COLO668 (cell line): ENCODE measurements at regions not wholly inside any gene's neighbourhood (a gene's known extent, or its start where the extent isn't known, plus 50 kb on each side); places are given as distances from the start of the nearest gene placed in this dataset.
"Not testable (repeated sequence)": the region's sequence is repeated elsewhere in the genome, so short reads cannot be mapped to it uniquely, and the experiment has no call there.

ENCODE experiments used
- DNase-seq: peaks from one replicate; lab custom pipeline; 2025; ENCODE audit not compliant: unreplicated experiment; lab: John Stamatoyannopoulos, UW

DNA sequence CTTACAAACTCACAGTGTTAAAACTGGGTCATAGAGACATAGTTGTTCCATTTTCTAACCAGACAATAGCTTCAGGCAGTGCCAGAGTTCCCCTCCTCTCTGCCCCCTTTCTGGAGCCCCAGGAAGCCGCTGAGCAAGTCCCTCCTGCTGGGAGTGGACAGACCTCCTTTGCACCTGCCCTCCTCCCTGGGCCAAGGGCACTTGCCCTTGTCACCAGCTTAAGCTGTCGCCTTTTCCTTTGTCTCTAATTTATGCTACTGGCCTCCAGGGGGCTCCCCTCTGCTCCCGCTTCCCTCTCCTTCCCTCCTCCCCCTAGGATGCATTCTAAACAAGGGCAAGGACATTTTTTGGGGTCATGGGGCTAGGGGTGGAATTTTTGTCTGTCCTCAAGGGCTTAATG, 182.4 kb downstream of the MIS18A start:
- DNase-seq, result no peak

DNA sequence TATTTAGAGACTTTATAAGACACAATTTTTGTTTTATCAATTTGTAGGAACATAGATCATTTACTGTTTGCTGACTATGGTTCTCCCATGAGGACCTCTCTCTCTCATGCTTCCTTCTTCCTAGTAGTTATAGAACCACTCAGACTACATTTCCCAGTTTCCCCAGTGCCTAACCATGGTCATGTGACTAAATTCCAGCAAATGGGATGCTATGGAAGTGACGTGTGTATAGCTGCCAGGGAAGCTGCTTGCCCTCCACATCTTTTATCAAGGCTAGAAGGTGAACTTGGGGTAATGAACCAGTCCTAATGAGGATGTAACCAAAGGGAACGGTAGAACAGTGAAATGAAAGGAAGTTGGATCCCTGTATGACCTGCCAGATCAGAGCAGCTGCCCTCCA, 184.0 kb downstream of the MIS18A start:
- DNase-seq, result no peak

DNA sequence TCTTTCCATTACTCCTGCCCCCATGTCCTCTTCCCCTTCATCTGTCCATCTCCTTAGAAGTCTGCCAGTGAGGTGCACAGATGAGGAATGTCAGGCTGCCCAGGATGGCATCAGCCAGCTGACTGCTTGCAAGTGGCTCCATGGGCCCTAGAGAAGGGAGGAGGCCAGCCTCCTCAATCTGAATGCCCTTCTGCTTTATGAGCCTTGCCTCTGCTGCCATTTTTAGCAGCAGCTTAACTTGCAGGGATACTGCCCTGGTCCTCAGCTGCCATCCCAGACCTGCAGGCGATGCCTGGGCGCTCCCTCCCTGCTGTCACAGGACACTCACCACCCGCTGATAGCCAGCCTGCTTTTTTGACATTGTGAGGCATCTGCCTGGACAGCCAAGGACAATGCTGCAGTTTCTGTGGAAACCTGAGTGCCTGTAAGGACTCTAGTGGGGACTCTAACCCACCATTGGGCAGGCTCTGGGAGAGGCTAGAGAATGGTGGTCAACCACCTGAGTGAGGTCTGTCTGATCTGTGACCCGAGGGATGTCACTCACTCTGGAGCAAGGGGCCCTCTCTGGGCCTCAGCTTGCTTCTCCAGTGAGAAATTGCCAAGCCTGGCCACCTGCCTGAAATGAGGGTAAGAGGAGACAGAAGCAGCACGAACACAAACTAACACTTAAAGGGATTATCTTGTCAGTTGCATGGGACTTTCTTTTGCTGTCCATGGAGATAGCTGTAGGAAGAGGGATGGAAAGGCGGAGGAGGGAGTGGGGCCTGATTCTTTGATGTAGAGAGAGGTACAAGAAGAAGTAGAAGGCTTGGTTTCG, 185.0 kb downstream of the MIS18A start:
- no peak for DNase-seq

DNA sequence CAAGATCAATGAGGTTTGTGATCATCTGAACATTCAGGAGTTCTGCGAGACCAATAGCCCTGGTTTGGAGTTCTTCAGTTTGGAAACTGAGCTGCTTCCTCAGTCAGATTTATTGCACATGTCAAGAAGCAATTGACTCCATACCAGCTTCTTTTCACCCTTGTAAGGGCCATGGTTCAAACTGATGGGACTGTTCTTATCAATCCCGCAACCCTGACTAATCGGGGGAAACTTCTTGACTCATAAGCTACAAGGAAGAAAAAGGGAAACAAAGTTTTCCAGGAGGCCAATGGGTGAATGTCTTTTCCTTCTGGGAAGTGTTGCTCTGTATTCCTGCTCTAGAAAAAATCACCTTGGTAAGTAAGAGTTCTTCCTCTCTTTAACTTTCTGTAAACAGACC, 187.9 kb downstream of the MIS18A start:
- no peak for DNase-seq

DNA sequence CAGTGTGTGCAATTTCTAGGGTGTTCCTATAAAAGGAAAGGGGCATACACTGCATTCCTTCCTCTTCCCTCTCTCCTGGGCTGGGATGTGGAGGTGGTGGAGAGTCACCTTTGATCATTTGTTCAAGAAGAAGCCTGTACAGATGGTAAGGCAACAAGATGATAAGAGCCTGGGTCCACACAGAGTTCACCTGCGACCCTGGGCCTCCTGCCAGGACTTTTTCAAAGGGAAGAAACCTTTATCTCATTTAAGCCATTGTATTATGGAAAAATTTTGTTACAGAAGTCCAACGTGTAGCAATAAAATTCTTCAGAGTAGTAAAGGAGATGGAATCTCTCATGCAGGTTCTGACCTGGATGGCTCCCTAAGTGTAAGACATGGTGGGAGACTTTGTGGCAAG, 189.1 kb downstream of the MIS18A start:
- no peak for DNase-seq

DNA sequence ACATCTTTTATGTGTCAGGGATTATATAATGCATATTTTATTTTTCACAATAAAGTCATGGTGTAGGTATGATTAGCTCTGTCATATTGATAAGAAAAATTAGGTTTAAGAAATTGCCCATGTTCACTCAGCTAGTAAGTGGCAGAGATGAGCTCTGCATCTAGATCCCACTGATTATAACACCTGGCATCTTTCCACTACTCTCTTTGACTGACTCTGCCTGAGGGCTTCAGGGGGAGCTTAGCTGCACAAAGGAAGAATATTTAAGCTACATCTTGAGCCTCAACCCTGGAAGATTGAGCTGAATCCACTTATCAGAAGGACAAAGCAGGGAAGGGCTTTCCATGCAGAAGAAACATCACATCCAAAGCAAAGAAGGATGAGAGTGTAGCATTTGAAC, 190.4 kb downstream of the MIS18A start:
- no peak for DNase-seq

DNA sequence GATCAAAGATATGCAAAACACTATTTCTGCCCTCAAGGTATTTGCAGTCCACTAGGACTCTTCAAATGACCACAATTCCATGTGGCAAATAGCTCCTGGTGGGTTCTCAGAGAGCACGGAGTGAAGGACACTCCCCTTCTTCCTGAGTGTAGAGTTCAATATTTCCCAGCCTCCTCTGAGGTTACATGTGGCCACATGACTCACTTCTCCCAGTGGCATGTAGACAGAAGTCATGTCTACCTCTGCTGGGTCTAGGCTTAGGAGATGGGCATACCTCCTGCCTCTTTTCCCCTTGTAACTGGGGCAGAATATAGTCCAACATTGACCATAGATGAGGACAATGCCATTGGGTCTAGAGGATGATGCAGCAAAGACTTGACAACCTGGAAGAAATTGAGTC, 191.4 kb downstream of the MIS18A start:
- no peak for DNase-seq

DNA sequence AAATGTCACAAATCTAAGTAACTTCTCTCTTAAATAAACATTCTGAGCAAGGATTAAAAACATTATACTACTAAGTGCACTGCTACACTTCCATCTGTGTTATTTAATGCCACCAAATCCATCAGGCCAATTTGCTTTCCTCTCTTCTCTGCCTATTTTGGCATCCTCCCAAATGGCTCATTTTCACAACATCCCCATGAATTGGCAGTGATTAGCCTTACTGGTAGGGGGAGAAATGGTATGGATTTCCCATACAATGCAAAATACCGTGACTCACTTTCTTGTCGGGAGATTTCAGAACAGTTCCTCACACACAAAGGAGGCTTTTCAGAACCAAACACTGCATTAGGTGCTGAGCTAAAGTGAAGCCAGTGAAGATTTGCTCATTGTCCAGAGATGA, 195.7 kb downstream of the MIS18A start:
- no peak for DNase-seq

DNA sequence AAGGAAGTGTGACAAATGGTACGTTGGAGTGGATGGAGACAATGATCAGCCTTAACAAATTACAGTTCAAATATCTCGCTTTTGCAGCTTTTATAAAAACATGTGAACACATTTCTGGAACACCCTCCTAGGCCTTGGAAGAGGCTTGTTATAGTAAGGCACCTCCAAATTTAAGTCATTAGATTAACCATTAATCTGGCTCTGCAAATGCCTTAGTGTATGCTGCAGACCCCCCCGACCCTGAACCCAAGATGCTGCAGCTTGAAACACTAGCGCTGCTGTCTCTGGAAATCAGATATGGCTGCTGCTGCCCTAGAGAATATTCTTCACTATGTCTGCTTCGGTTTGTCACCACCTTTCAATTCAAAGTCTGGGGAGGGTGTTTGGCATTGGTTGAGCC, 196.4 kb downstream of the MIS18A start:
- DNase-seq, result no peak

DNA sequence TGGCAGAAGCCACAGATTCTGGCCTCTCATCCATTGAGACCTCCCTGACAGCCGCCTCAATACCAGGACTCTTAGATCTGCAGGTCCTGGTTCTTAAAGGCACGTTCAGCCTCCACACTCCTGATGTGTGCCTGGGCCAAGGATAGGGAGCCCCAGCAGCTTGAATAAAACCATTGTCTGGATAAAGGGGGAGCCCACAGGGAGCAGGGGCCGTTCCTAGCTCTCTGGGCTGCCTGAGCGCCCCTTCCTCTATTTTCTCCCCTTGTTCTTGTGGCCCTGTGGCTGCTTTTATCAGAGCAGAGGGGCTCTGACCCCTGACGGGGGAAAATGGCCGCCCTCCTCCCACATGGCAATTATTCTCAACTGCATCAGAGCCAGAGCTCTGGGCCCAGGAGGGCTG, 200.8 kb downstream of the HUNK start:
- DNase-seq, result no peak

DNA sequence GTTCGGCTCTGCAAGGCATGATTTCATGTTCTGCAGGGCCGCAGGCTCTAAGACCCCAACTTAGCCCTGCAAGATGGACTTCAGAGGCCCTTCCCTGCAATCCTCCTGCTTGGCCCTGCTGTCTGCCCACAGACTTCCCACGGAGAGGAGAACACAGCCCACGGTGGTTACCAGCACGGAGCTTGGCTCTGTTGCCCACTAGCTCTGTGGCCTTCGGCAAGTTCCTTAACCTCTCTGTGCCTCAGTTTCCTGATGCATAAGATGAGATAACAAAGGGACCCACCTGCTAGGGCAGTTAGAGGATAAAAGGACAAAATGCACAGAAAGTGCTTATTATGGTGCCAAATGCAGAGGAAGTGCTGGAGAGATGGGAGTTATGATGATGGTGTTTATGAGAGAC, 200.4 kb downstream of the HUNK start:
- DNase-seq, result no peak

DNA sequence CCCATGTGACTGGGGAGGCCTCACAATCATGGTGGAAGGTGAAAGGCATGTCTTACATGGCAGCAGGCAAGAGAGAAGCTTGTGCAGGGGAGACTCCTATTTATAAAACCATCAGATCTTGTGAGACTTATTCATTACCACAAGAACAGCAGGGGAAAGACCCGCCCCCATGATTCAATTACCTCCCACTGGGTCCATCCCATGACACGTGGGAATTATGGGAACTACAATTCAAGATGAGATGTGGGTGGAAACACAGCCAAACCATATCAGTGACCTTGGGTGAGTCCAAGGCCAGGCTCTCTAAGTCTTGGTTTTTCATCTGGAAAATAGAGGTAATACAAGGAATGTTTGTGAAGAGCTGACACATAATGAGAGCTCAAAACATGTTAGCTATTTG, 198.8 kb downstream of the HUNK start:
- DNase-seq, result not testable (repeated sequence)

DNA sequence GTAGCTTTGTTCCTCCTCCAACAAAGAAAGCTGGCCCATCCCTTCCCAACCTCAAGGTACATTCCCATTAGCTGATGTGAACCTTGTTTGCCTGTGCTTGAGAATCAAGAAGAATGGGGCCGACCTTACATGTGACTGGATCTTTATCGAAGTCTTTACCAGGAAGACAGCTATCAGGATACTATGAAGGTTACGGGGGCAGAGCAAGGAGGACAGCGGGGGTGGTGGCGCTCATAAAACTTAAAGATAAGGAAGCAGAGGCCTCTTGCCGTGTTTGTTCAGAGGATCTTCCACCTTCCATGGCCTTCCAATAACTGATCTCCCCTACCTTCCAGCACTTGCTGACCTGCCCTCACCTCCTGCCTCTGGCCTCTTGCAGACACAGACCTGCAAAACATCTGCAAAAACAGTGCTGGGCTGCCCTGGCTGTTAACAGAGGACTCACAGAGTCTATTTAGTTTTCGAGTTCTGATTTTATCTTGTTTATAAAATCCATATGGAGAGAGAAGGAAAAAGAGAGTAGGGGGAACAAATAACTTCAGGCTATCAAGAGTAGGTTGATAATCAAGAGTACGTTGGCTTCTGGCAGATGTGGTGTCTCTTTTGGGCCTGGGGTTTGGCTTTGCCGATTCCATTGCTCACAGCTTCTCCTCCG, 198.0 kb downstream of the HUNK start:
- no peak for DNase-seq

DNA sequence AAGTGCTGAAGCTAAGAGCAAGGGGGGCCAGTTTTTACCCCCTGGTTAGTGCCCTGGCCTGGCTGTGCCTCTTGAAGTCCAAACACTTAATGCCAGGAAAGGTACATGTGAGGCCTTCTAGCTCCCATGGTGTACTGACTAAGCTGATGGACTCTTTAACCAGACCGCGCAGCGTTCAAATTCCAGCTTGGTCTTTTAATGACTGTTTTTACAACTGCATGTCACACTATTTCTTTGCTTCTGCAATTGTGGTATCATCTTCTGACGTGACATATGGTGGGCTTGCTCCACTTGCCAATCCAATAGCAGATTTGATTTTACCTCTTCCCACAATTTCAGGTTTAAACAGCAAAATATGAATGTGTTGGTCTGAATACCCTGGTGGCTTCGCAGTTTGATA, 197.3 kb downstream of the HUNK start:
- DNase-seq, result no peak

DNA sequence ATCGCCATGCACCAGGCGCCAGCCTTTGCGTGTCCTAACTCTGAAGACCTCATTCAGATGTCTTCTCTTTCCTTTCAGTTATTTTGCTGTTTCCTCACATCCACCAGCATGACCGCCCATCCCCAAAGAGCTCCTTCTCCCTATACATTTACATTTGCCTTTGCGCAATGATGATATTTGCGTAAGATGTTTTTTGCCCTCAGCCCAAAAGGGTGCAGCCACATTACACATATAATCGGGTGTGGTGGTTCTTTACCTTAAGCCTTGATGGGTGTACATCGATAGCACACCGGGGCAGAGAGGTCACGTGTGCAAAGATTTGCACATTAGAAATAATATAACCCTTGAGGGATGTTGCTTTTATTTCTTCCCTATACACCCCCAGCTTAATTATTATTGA, 192.8 kb downstream of the HUNK start:
- no peak for DNase-seq

DNA sequence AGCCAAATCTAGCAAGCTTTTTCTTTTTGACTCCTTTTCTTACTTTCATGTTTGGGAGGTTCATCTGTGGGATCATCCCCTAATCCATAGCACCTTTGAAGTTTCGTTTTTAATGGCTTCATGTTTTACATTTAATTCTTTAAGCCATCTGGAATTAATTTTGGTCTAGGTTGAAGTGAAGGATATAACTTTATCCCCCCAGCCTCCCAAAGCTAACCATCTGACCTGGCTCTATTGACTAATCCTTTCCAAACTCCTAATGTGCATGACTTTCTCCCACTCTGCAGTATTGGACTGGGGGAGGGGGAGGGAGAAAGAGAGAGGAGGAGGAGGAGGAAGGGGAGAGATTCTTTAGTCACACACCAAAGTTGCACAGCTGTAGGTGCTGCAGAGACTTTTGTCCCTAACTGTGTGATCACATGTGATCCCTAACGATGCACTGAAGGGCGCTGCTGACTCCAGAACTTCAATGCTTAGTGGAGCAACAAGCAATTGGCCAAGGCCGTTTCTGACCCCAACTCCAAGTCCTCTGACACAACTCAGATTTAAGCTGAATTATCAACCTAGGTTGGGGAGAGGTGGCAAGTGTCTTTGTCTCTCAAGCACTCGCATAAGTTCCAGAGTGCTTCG, 191.6 kb downstream of the HUNK start:
- no peak for DNase-seq

DNA sequence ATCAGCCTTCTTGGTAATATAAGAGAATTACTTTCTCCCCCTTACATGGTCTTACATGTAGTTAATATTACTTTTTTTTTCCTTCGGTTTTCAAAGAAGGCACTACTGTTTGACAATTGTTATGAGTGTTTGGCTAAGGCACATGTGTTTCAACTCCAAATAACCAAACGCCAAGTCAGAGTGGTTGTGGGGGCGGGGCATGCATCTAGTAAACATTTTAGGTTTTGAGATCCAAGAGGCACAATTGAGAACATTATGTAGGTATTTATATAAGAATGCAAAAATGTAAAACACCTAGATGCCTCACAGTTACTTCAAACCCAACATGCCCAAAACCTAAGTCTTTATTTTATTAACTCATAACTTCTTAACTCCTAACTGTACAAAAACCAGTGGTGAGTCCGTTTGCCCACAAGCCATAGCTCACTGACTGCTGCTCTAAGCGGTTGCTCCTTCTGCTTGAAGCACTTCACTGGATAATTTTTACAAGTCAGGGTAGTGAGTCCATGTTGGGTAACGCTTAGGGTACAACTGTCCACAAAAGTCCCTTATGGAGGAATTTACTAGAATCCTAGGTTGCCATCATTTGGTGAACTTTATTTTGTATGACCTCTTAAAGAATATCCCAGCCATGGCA, 189.9 kb downstream of the HUNK start:
- no peak for DNase-seq

DNA sequence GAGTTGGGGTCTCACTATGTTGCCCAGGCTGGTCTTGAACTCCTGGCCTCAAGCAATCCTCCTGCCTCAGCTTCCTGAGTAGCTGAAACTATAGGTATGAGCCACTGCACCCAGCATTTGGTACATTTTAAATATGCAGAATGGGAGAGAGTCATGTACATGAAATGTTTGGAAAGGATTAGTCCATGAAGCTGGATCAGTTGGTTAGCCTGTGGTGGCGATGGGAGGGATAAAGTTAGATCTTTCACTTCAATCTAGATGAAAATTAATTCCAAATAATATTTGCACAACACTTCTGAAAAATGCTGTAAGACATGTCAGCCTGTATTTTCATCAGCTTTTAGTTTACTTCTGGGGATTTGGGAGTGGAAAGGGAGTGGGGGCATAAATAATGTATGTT, 188.9 kb downstream of the HUNK start:
- DNase-seq, result no peak

DNA sequence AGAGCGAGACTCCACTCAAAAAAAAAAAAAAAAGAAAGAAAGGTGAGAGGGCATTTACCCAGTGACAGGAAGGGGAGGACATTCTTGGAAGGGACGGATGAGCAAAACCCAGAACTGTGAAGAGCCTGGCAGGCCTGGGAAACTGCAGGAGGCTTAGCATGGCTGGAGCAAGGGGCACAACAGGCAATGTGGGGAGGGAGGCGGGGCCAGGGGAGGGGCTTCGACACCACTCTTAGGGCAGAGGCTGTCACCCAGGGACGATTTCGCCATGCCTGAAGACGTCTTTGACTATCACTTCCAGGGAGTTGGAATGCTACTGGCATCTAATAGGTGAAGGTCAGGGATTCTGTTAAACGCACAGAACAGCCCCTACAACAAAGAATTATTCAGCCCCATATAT, 184.0 kb downstream of the HUNK start:
- DNase-seq, result no peak

DNA sequence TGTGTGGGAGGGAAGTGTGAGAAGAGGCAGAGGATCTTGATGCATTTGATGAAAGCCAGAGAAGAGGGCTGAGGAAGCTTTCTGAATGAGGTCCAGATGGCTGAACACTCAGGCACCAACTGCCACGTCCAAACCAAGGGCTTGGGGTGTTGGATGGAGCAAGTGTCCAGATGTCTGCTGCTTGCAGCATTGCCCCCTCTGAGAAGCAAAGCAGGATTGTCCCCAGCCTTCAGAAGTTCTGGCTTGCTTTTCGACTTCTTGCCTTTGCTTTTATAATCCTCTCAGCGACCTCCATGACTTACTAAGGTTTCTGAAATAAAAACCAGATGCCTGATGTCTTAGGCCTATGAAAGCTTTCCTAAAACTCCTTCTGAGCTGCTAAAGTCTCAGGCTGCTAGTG, 182.5 kb downstream of the HUNK start:
- no peak for DNase-seq
